HG03442 (cell line): ENCODE measurements at regions not wholly inside any gene's neighbourhood (a gene's known extent, or its start where the extent isn't known, plus 50 kb on each side); places are given as distances from the start of the nearest gene placed in this dataset.
"Not testable (repeated sequence)": the region's sequence is repeated elsewhere in the genome, so short reads cannot be mapped to it uniquely, and the experiment has no call there.

Source experiments
- ATAC-seq: cut with Tn5 transposase; IDR thresholded peaks from one replicate; pipeline ENCODE4 v1.9.1; 2021; ENCODE audit warnings: mild to moderate bottlenecking, moderate library complexity; ENCODE audit not compliant: unreplicated experiment

GRCh38 chr10:70987396-70988130 lies 99.2 kb upstream of the PCBD1 start:
- ATAC-seq, result no peak

GRCh38 chr10:70990156-70990555 lies 101.8 kb upstream of the PCBD1 start:
- not testable (repeated sequence) for ATAC-seq

GRCh38 chr10:70990681-70991080 lies 102.3 kb upstream of the PCBD1 start:
- ATAC-seq, result no peak

- no peak for ATAC-seq
Measured at GRCh38 chr10:70991140-70992124, 103.1 kb upstream of the PCBD1 start.

- ATAC-seq, result no peak
Measured at GRCh38 chr10:70992436-70992835, 104.1 kb upstream of the PCBD1 start.

- no peak for ATAC-seq
Measured at GRCh38 chr10:70993051-70993450, 104.7 kb upstream of the PCBD1 start.

GRCh38 chr10:70996549-70996948 lies 108.2 kb upstream of the PCBD1 start:
- ATAC-seq, result no peak

GRCh38 chr10:70997236-70997635 lies 108.9 kb upstream of the PCBD1 start:
- ATAC-seq, result no peak

- ATAC-seq, result no peak
Measured at GRCh38 chr10:70998086-70998485, 109.7 kb upstream of the PCBD1 start.

- no peak for ATAC-seq
Measured at GRCh38 chr10:71001470-71001869, 113.1 kb upstream of the PCBD1 start.

- no peak for ATAC-seq
Measured at GRCh38 chr10:71004176-71005075, 116.1 kb upstream of the PCBD1 start.

- no peak for ATAC-seq
Measured at GRCh38 chr10:71005337-71006305, 117.3 kb upstream of the PCBD1 start.

GRCh38 chr10:71006506-71006905 lies 118.1 kb upstream of the PCBD1 start:
- ATAC-seq, result no peak

GRCh38 chr10:71007516-71007915 lies 119.2 kb upstream of the PCBD1 start:
- ATAC-seq, result no peak

GRCh38 chr10:71008150-71008549 lies 119.8 kb upstream of the PCBD1 start:
- ATAC-seq, result no peak

GRCh38 chr10:71009126-71009525 lies 120.8 kb upstream of the PCBD1 start:
- ATAC-seq, result no peak

GRCh38 chr10:71010730-71011129 lies 122.4 kb upstream of the PCBD1 start:
- no peak for ATAC-seq

- no peak for ATAC-seq
Measured at GRCh38 chr10:71011141-71011540, 122.8 kb upstream of the PCBD1 start.

- no peak for ATAC-seq
Measured at GRCh38 chr10:71014021-71014805, 125.8 kb upstream of the PCBD1 start.
